K562 (cell line): ENCODE measurements at regions not wholly inside any gene's neighbourhood (a gene's known extent, or its start where the extent isn't known, plus 50 kb on each side); places are given as distances from the start of the nearest gene placed in this dataset.

Source experiments
- ATAC-seq: fragments of 200-7000 bp; cut with Tn5 transposase; 3 replicates; pipeline ENCODE4 v1.9.1; 2020; ENCODE audit warnings: moderate library complexity
- BruUV-seq: library from RNA; stranded (reverse); fragments of 400-500 nt; replicated peaks from 2 replicates; lab custom pipeline; 2021; lab: Mats Ljungman, UMichigan
- CTCF ChIA-PET: fragments of 300-600 bp; formaldehyde crosslinking; extraction: SDS; loops from one replicate; lab custom pipeline; 2021; ENCODE audit warnings: low intra/inter-chr PET ratio; lab: Yijun Ruan, JAX
- POLR2A ChIA-PET: fragments of 300-600, 350-650 bp; sonication (Branson Sonifier 250); formaldehyde crosslinking; extraction: SDS; loops from one replicate; lab custom pipeline; 2021; ENCODE audit warnings: antibody characterized with exemption, inconsistent platforms; lab: Yijun Ruan, JAX
- DNase-seq, 4 experiments: peaks; one replicate each; pipeline versions ENCODE4 v3.0.0 to v3.0.0-alpha.2; 2011 to 2018; ENCODE audit warnings: low spot score in 3 of 4, mixed read lengths in 3 of 4; ENCODE audit errors: extremely low read depth in 1 of 4
- FAIRE-seq: peaks from 2 replicates; lab custom pipeline; 2011; peaks lifted over from hg19 to GRCh38; lab: Jason Lieb, UNC
- H2AFZ ChIP-seq: 2 replicates; pipeline ENCODE4 v1.6.0; 2011; ENCODE audit warnings: low read depth, low read length, control low read depth, inconsistent platforms
- H3K27ac ChIP-seq: fragments of 200-600 bp; 3 replicates; pipeline ENCODE4 v1.8.0; 2011; ENCODE audit warnings: low read depth, mild to moderate bottlenecking, control low read depth, inconsistent platforms, low read length, moderate library complexity, mixed read lengths; ENCODE audit errors: extremely low read depth
- H3K27me3 ChIP-seq, 2 experiments: fragments of 300-600 bp in 1 of 2; 2 replicates in 1 of 2; 3 replicates in 1 of 2; pipeline versions ENCODE4 v1.6.0 to v1.8.0; 2011; ENCODE audit warnings: inconsistent platforms in 2 of 2, low read length in 2 of 2, mild to moderate bottlenecking in 1 of 2, mixed read lengths in 1 of 2, moderate library complexity in 1 of 2; ENCODE audit not compliant: control insufficient read depth in 2 of 2, insufficient read depth in 2 of 2
- H3K36me3 ChIP-seq: fragments of 300-600 bp; 3 replicates; pipeline ENCODE4 v1.8.0; 2011; ENCODE audit warnings: mild to moderate bottlenecking, low read length, inconsistent platforms; ENCODE audit not compliant: control insufficient read depth, insufficient read depth
- H3K4me1 ChIP-seq, 2 experiments: fragments of 200-600 bp in 1 of 2; replicated peaks in 1 of 2; 2 replicates in 1 of 2; 3 replicates in 1 of 2; pipeline versions ENCODE4 v1.5.1 to v1.8.0; 2011; ENCODE audit warnings: inconsistent platforms in 2 of 2, low read length in 2 of 2, mild to moderate bottlenecking in 1 of 2, mixed read lengths in 1 of 2, moderate library complexity in 1 of 2; ENCODE audit not compliant: control insufficient read depth in 2 of 2, insufficient read depth in 2 of 2
- H3K4me2 ChIP-seq: 2 replicates; pipeline ENCODE4 v1.6.1; 2011; ENCODE audit warnings: low read length, control low read depth, inconsistent platforms, mixed read lengths; ENCODE audit not compliant: insufficient read depth
- H3K4me3 ChIP-seq: fragments of 200-600 bp; sonication (generic), shearing (Covaris generic); 2 replicates; pipeline ENCODE4 v1.5.1; 2016; ENCODE audit warnings: control low read depth, inconsistent platforms
- H3K79me2 ChIP-seq: fragments of 200-600 bp; 3 replicates; pipeline ENCODE4 v1.8.0; 2011; ENCODE audit warnings: low read length, inconsistent platforms; ENCODE audit not compliant: control insufficient read depth, insufficient read depth
- H3K9ac ChIP-seq, 2 experiments: 2 replicates each; pipeline versions ENCODE4 v1.6.0 to v1.6.1; 2011; ENCODE audit warnings: low read depth in 2 of 2, low read length in 2 of 2, control low read depth in 1 of 2, inconsistent platforms in 1 of 2, mild to moderate bottlenecking in 1 of 2, mixed read lengths in 1 of 2; ENCODE audit not compliant: insufficient read depth in 1 of 2
- H3K9me1 ChIP-seq: one replicate; pipeline ENCODE4 v1.6.0; 2011; ENCODE audit warnings: inconsistent platforms, mild to moderate bottlenecking, low read length, moderate library complexity; ENCODE audit not compliant: control insufficient read depth, insufficient read depth
- H3K9me3 ChIP-seq: replicated peaks from 2 replicates; pipeline ENCODE4 v1.5.1; 2011; ENCODE audit warnings: low read depth, low read length, inconsistent platforms; ENCODE audit not compliant: control insufficient read depth, insufficient read depth
- H4K20me1 ChIP-seq: replicated peaks from 2 replicates; pipeline ENCODE4 v1.6.1; 2011; ENCODE audit warnings: low read length, inconsistent platforms, mixed read lengths; ENCODE audit not compliant: control insufficient read depth, insufficient read depth
- FIP1L1 ChIP-seq: fragments of 200-400 bp; formaldehyde crosslinking; IDR thresholded peaks from 2 replicates; pipeline ENCODE4 v1.6.1; 2018; ENCODE audit warnings: mild to moderate bottlenecking, low read depth, low read length; ENCODE audit not compliant: poor library complexity, severe bottlenecking
- FOXJ2 ChIP-seq: fragments of 200-800 bp; sonication (Bioruptor generic); IDR thresholded peaks from 2 replicates; pipeline ENCODE4 v1.6.1; 2016; ENCODE audit warnings: missing genetic modification characterization, missing compliant biosample characterization
- FOXJ3 ChIP-seq: sonication (generic); formaldehyde crosslinking; IDR thresholded peaks from 2 replicates; pipeline ENCODE4 v1.4.0; 2020; ENCODE audit warnings: mild to moderate bottlenecking, missing genetic modification reagents
- POLR2G ChIP-seq: fragments of 200-400 bp; formaldehyde crosslinking; IDR thresholded peaks from 2 replicates; pipeline ENCODE4 v1.6.1; 2017; ENCODE audit warnings: low read depth, mild to moderate bottlenecking, antibody characterized with exemption, low read length, moderate library complexity
- RERE ChIP-seq: sonication (generic); formaldehyde crosslinking; IDR thresholded peaks from 2 replicates; pipeline ENCODE4 v1.8.0; 2023; ENCODE audit warnings: missing genetic modification reagents, mild to moderate bottlenecking, borderline replicate concordance
- TCF7 ChIP-seq: sonication (generic); IDR thresholded peaks from 2 replicates; pipeline ENCODE4 v1.6.1; 2016; ENCODE audit warnings: antibody characterized with exemption, borderline replicate concordance
- ZBTB40 ChIP-seq, 2 experiments: fragments of 450-650 bp in 1 of 2; sonication (generic) in 1 of 2; formaldehyde crosslinking in 1 of 2; IDR thresholded peaks; 2 replicates each; pipeline versions ENCODE4 v1.7.1 to v1.9.0; 2016 to 2022; ENCODE audit warnings: inconsistent platforms in 1 of 2, mild to moderate bottlenecking in 1 of 2, missing genetic modification reagents in 1 of 2
- ZNF124 ChIP-seq: sonication (generic); formaldehyde crosslinking; IDR thresholded peaks from 2 replicates; pipeline ENCODE4 v1.8.1; 2022; ENCODE audit warnings: missing genetic modification reagents
- WGBS: fragments of 100-300 bp; shearing (Covaris generic); methylation state at CpG from one replicate; pipeline ENCODE4 v1.1.6; 2016; ENCODE audit warnings: low coverage, mixed read lengths; ENCODE audit not compliant: insufficient coverage; ENCODE audit errors: missing lambda C conversion rate; 5-methylcytosine and 5-hydroxymethylcytosine counted together
- in situ Hi-C: fragments of 300-500 bp; cut with MboI; formaldehyde crosslinking; loops from 4 replicates; pipeline ENCODE4 v1.15.0; 2018; ENCODE audit warnings: inconsistent platforms, mixed read lengths
- intact Hi-C: fragments of 100-400 bp; cut with micrococcal nuclease; formaldehyde crosslinking; loops from 2 replicates; pipeline ENCODE4 v1.14.2; 2022

GRCh38 chr5:164975986-164976385 lies 1470.6 kb downstream of the MAT2B start:
- 4% methylated on average over 2 of the region's 2 CpGs for WGBS
- H3K4me2 ChIP-seq, result no peak overlapping the region
- CTCF ChIA-PET, result no interaction called here
- no peaks in the 10 kb centered on the region for H3K9me1 ChIP-seq
- no peaks in the 10 kb centered on the region for H3K27me3 ChIP-seq
- no peaks in the 10 kb centered on the region for H4K20me1 ChIP-seq
- no peak overlapping the region for H2AFZ ChIP-seq
- in situ Hi-C loops, result no loop called here
- H3K4me3 ChIP-seq, result no peak overlapping the region
- intact Hi-C loops, result no loop called here
- no peak overlapping the region for H3K27ac ChIP-seq
- no peak for FAIRE-seq
- H3K9ac ChIP-seq, result no peak overlapping the region
- BruUV-seq, result no TSS peak
- no peaks in the 10 kb centered on the region for H3K9me3 ChIP-seq
- H3K36me3 ChIP-seq, result no peaks in the 10 kb centered on the region
- no peaks in the 10 kb centered on the region for H3K4me1 ChIP-seq
- ATAC-seq, result no peak
- DNase-seq, result no peak
- POLR2A ChIA-PET, result no interaction called here
- H3K79me2 ChIP-seq, result no peaks in the 10 kb centered on the region
- TF ChIP-seq ZBTB40 (IDR thresholded peaks at IDR 0.05) (no peak), ZBTB40 (CRISPR knock-in tag; IDR thresholded peaks at IDR 0.05) (no peak), POLR2G (no peak), FIP1L1 (no peak), ZNF124 (CRISPR knock-in tag) (no peak), TCF7 (no peak), FOXJ2 (tag) (no peak), FOXJ3 (CRISPR knock-in tag) (no peak), RERE (CRISPR knock-in tag) (no peak)
